BJ (cell line): ENCODE measurements at regions not wholly inside any gene's neighbourhood (a gene's known extent, or its start where the extent isn't known, plus 50 kb on each side); places are given as distances from the start of the nearest gene placed in this dataset.

ENCODE experiments used
- CTCF ChIA-PET: fragments of 350-600 bp; formaldehyde crosslinking; extraction: SDS; loops from one replicate; lab custom pipeline; 2021; ENCODE audit warnings: antibody characterized with exemption, inconsistent platforms; lab: Yijun Ruan, JAX
- POLR2A ChIA-PET: fragments of 300-600 bp; sonication (Branson Sonifier 250); formaldehyde crosslinking; extraction: SDS; loops from one replicate; lab custom pipeline; 2021; ENCODE audit warnings: antibody characterized with exemption; lab: Charles Lee
- DNase-seq: peaks from one replicate; pipeline ENCODE4 v3.0.0-alpha.2; 2011; ENCODE audit warnings: low read depth
- H3K27me3 ChIP-seq: 2 replicates; pipeline ENCODE4 v1.6.0; 2011; ENCODE audit warnings: low read length; ENCODE audit not compliant: control insufficient read depth, insufficient read depth
- H3K36me3 ChIP-seq: 2 replicates; pipeline ENCODE4 v1.5.1; 2011; ENCODE audit warnings: low read length; ENCODE audit not compliant: control insufficient read depth, insufficient read depth
- H3K4me3 ChIP-seq: 2 replicates; pipeline ENCODE4 v1.5.1; 2011; ENCODE audit warnings: low read depth, mild to moderate bottlenecking, control low read depth, low read length
- TF ChIP-seq, protein P1 (sequence below): IDR thresholded peaks from 2 replicates; pipeline ENCODE4 v1.5.1; 2011; ENCODE audit warnings: low read depth, mild to moderate bottlenecking, control low read depth, inconsistent platforms, low read length, moderate library complexity; ENCODE audit not compliant: insufficient read depth

- Histone ChIP-seq H3K36me3 (no peaks in the 10 kb centered on the region), H3K4me3 (no peak overlapping the region), H3K27me3 (no peaks in the 10 kb centered on the region)
- no peak for DNase-seq
- TF ChIP-seq, protein P1, sequence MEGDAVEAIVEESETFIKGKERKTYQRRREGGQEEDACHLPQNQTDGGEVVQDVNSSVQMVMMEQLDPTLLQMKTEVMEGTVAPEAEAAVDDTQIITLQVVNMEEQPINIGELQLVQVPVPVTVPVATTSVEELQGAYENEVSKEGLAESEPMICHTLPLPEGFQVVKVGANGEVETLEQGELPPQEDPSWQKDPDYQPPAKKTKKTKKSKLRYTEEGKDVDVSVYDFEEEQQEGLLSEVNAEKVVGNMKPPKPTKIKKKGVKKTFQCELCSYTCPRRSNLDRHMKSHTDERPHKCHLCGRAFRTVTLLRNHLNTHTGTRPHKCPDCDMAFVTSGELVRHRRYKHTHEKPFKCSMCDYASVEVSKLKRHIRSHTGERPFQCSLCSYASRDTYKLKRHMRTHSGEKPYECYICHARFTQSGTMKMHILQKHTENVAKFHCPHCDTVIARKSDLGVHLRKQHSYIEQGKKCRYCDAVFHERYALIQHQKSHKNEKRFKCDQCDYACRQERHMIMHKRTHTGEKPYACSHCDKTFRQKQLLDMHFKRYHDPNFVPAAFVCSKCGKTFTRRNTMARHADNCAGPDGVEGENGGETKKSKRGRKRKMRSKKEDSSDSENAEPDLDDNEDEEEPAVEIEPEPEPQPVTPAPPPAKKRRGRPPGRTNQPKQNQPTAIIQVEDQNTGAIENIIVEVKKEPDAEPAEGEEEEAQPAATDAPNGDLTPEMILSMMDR = no peak
- CTCF ChIA-PET = interaction anchor here (0.6 to 1.6 kb wide), 4 partner anchors 37 to 704 kb away, joined by 3 to 6 read pairs (median 4); no protein-coding TSS in a partner anchor
- POLR2A ChIA-PET = no interaction called here
Measured at GRCh38 chr6:148091394-148091793, 251.2 kb upstream of the SASH1 start.

DNA sequence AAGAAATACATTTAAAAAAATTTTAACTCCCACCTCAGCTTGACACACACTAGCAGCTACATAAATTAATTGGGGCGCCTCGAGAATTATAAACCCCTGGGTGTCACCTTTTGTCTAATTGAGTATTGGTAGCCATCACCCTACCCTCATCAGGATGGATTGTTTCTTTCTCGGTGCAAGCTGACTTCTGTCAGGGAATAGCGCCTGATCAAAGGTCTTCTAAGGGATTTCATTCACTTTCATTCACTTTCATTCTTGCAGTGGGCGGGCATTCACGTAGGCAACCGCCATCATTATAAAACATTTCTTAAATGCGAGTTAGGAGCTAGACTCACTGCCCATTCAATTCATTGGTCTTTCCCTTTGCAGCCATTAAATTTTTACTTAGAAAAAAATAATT is 239.2 kb upstream of the SASH1 start:
- Histone ChIP-seq H3K36me3 (no peaks in the 10 kb centered on the region), H3K4me3 (no peak overlapping the region), H3K27me3 (no peaks in the 10 kb centered on the region)
- ChIA-PET POLR2A (no interaction called here), CTCF (interaction anchor here (1.0 kb wide), 2 partner anchors 8 to 42 kb away, joined by 3 read pairs; no protein-coding TSS in a partner anchor)
- TF ChIP-seq, protein P1 = no peak
- DNase-seq = no peak

GRCh38 chr6:148104131-148104530 is 238.5 kb upstream of the SASH1 start:
- Histone ChIP-seq H3K36me3 (no peaks in the 10 kb centered on the region), H3K27me3 (no peaks in the 10 kb centered on the region), H3K4me3 (no peak overlapping the region)
- TF ChIP-seq, protein P1 = no peak
- CTCF ChIA-PET = interaction anchor here (0.6 to 1.0 kb wide), 3 partner anchors 9 to 972 kb away, joined by 3 read pairs; no protein-coding TSS in a partner anchor
- POLR2A ChIA-PET = no interaction called here
- no peak for DNase-seq

GRCh38 chr6:148105695-148106094 is 236.9 kb upstream of the SASH1 start:
- CTCF ChIA-PET = no interaction called here

DNA sequence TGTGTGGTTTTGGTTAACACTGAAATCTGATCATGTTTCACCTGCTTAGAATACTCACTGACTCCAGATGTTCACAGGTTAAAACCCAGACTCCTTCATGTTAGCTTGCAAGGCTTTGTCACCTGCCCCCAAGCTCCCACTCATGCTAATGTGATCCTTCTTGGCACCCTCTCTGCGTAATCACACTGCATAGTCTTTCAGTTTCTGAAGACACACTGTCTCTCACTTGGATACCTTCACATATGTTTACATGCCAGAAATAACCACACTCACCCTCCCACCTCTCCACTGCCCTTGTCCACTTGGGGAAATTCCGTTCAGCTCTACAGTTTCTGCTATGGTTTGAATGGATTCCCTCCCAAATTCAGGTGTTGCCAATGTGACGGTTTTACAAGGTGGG is 234.7 kb upstream of the SASH1 start:
- ChIA-PET CTCF (no interaction called here), POLR2A (no interaction called here)
- DNase-seq = no peak
- Histone ChIP-seq H3K4me3 (no peak overlapping the region), H3K27me3 (no peaks in the 10 kb centered on the region), H3K36me3 (no peaks in the 10 kb centered on the region)
- TF ChIP-seq, protein P1 = no peak

More at GRCh38 chr6:148105695-148106094, 236.9 kb upstream of the SASH1 start:
- TF ChIP-seq, protein P1 = no peak
- DNase-seq = no peak
- POLR2A ChIA-PET = no interaction called here
- H3K36me3 ChIP-seq = no peaks in the 10 kb centered on the region
- H3K4me3 ChIP-seq = no peak overlapping the region
- no peaks in the 10 kb centered on the region for H3K27me3 ChIP-seq
